COLO668 (cell line): ENCODE measurements at regions not wholly inside any gene's neighbourhood (a gene's known extent, or its start where the extent isn't known, plus 50 kb on each side); places are given as distances from the start of the nearest gene placed in this dataset.
A peak's percentile ranks its signal among the peaks of the same experiment; 100 is the strongest.

Source experiments
- DNase-seq: peaks from one replicate; lab custom pipeline; 2025; ENCODE audit not compliant: unreplicated experiment; lab: John Stamatoyannopoulos, UW

- DNase-seq = no peak
Observed at GRCh38 chr11:80227915-80228314, 787.1 kb upstream of the TENM4 start.

- DNase-seq = no peak
Observed at GRCh38 chr11:80214413-80214812, 773.6 kb upstream of the TENM4 start.

GRCh38 chr11:80211673-80212072 lies 770.8 kb upstream of the TENM4 start:
- DNase-seq = no peak

DNA sequence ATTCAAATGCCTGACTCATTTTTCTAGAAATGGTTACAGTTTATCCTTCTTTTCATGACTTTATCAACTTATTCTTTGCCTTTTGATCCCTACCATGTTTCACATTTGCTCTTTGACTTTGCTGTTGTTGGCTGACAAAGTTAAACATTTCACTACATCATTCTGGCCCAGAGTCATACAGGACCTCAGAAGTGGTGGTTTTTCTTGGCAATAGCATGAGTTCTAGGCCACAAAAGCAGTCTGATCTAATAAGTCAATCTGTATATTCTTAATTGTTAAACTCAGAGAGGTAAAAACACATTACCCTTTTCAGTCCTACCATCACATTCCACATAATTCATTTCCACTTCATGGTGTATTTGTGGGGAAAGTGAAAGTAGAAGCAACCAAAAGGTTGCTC lies 763.2 kb upstream of the TENM4 start:
- no peak for DNase-seq

GRCh38 chr11:80196932-80197554 lies 756.2 kb upstream of the TENM4 start:
- no peak for DNase-seq

DNA sequence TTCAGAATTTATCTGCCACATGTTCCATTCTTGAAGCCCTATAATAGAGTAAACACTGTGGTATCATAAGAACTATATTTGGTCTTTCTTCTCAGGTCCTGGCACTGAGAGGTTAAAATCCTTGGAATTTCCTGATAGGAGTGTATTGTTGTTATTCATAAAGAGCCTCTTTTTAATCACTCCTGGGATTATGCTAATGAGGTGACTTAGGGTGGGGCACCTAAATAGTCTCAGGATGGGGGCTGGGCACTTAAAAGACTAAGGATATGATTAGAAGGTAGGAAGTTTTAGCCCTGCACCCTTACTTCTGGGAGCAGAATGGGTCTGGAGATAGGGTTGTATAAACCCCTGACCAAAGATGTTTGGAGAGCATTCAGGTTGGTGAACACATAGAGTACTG lies 755.2 kb upstream of the TENM4 start:
- DNase-seq = no peak

GRCh38 chr11:80194625-80195024 lies 753.8 kb upstream of the TENM4 start:
- no peak for DNase-seq

- no peak for DNase-seq
Observed at GRCh38 chr11:80194016-80194415, 753.2 kb upstream of the TENM4 start.

DNA sequence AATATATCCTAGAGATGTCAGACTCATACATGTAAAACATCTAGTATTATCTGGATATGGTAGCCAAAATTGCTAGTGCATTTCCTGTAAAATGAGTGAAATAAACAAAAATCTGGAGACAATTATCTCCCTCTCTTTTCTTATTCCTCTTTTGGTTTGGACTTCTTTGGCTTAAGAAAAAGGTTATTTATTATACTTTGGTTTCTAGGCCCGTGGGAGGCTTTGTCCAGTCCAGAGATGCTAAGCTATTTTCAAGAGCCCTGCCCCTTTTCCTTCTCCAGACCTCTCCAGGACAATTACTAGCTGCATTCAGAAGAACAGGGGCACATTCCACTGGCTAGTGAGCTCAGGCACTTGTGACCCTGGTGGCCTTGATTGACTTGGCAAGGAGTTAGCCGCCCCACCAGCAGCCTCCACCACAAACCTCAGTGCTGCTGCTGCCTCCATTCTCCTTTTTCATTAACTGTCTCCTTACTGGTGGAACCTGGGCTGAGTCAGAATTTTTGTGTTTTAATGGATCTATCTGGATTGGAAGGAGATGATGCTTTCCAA lies 747.3 kb upstream of the TENM4 start:
- DNase-seq = no peak

DNA sequence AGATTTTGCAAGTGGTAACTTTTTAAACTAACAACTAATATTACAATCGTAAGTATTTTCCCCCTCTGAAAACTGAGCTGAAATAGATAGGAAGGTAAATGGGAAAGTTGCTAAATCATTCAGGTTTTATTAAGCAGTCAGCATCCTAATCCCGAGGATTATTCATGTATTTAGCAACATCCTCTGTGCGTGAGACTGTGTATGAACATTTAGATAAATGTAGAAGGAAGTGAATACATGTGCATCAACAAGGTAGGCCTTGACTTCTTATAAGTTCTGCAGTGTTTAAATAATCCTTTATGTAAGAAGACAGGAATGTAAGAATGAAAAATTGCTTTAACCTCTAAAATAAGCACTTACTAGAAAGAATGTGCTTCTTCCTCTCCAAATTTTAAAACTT lies 745.9 kb upstream of the TENM4 start:
- no peak for DNase-seq

GRCh38 chr11:80182901-80183300 lies 742.1 kb upstream of the TENM4 start:
- no peak for DNase-seq

- DNase-seq = no peak
Observed at GRCh38 chr11:80173371-80174136, 732.7 kb upstream of the TENM4 start.

GRCh38 chr11:80168796-80169195 lies 728.0 kb upstream of the TENM4 start:
- no peak for DNase-seq

DNA sequence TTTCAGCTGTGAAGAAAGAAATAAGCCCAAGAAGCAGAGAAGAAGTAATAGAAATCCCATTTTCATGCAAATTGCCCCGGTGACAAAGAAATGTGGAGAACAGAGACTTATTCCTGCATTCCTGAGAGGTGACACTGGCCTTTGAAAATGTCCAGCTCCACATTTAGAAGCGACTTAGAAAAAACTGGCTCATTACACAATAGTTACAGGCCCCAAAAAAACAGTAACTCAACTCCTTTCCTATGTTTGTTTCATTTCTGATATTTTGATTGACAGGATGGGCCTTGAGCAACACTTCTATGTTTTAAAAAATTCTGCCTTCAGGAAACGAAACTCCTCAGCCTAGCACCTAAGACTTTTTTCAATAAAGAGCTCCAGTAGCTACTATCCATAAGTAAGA lies 726.9 kb upstream of the TENM4 start:
- no peak for DNase-seq

DNA sequence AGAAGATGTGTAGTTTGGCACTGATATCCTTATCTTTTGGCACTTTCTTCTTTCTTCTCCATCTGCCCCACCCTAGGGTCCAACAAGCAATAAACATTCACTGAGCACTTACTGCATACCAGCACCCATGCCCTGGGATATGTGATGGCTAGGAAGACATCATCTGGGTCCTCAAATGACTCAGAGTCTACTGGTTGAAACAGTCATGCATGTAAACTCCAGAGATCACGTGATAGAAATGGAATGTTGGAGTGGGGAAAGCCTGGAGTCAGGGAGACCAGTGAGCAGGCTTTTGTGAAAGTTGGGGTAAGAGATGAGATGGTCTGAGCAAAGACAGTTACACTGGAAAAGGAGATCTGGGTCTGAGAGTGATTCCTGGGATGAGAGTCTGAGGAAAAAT lies 724.9 kb upstream of the TENM4 start:
- no peak for DNase-seq

DNA sequence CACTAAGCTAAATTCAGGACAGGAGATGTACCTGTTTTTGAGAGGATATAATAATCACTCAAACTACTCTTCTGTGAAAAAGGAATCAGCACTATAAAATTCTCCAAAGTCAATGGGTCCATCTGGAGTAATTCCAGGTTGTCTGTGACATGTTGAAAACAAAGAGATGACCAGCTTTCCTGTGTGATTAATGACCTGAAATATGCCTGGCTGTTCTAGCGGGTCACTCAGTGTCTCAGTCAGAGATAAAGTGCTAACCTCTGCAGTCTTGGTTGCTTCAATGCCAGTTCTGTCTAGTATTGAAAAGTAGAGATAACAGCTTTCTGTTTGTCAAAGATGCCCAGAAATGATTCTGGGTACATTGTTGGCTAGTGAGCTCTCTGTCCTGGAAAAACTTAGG lies 722.6 kb upstream of the TENM4 start:
- no peak for DNase-seq

GRCh38 chr11:80163011-80163410 lies 722.2 kb upstream of the TENM4 start:
- DNase-seq = no peak

GRCh38 chr11:80162387-80162786 lies 721.6 kb upstream of the TENM4 start:
- no peak for DNase-seq

- DNase-seq = no peak
Observed at GRCh38 chr11:80157447-80157846, 716.6 kb upstream of the TENM4 start.

- DNase-seq = no peak
Observed at GRCh38 chr11:80156062-80156461, 715.2 kb upstream of the TENM4 start.

- no peak for DNase-seq
Observed at GRCh38 chr11:80155412-80156017, 714.7 kb upstream of the TENM4 start.

DNA sequence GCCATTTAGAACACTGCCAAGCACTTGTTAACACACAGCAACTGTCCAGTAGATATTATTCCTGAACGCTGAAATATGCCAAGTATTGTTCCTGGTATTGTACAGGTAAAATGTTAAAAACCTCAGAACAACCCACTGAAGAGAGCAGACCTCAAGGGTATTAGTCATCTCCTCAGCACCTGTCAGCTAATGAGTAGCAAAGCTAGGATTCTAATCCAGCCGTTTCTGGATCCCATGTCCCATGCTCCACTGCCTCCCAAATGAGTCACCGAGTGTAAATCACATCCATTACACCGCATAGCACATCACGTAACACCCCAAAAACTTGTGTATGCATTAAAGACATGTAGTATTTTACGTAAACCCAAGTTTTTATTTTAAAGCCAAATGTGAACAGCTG lies 705.4 kb upstream of the TENM4 start:
- DNase-seq = peak; percentile 24
